ENCODE measurements at regions not wholly inside any gene's neighbourhood (a gene's known extent, or its start where the extent isn't known, plus 50 kb on each side); places are given as distances from the start of the nearest gene placed in this dataset.

DNA sequence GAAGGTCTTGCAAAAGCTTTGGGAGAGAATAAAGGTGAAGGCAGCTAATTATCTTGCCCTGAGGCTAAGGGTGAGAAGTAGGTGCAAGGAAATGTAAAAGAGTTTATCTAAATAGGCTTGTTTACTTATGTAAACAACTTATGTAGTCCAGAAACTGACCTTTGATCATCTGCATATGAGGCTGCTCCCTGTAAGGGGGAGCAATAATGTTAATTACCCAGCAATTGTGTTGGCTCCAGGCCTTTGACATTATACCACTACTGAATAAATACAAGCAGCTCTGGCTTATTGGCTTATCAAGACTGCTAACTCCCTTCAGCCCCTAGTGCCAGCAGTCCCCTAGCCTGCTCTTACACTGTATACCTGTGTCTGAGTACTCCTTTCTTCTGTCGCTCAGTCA lies 303.7 kb upstream of the GNPDA2 start:
- WGBS, 5 donors: 72 to 100% (median 83%) methylated on average over 1 of the region's 1 CpG
- no peaks in the 10 kb centered on the region for H3K27me3 ChIP-seq
- intact Hi-C loops (cut with DNase I; ENCODE audit: low total_unique reads): no loop called here
- no peak overlapping the region for H3K27ac ChIP-seq
- no peaks in the 10 kb centered on the region for H3K9me3 ChIP-seq
- no peak for DNase-seq
- no peak overlapping the region for H3K4me3 ChIP-seq
- H3K36me3 ChIP-seq: no peaks in the 10 kb centered on the region
- no peaks in the 10 kb centered on the region for H3K4me1 ChIP-seq
- TF ChIP-seq POLR2AphosphoS5 (IDR thresholded peaks at IDR 0.05) (no peak), EP300 (IDR thresholded peaks at IDR 0.05) (no peak), CTCF (IDR thresholded peaks at IDR 0.05) (no peak), POLR2A (IDR thresholded peaks at IDR 0.05) (no peak)

DNA sequence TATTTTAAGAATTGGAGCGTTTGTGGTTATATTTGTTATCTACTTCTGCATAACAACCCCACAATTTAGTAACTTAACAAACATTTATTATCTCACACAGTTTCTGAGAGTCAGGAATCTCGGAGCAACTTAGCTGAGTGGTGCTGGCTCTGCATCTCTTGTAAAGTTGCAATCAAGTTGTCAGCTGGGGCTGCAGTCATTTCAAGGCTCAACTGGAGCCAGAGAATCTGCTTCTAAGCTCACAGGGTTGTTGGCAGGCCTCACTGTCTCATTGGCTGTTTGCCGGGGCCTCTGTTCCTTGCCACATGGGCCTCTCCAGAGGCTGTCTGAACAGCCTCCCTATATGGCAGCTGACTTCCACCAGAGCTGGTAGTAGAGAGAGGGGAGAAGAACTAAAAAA lies 281.2 kb upstream of the GNPDA2 start:
- no peaks in the 10 kb centered on the region for H3K9me3 ChIP-seq
- H3K36me3 ChIP-seq: no peaks in the 10 kb centered on the region
- H3K4me3 ChIP-seq: no peak overlapping the region
- no peak for TF ChIP-seq CTCF (IDR thresholded peaks at IDR 0.05)
- no peak for TF ChIP-seq EP300 (IDR thresholded peaks at IDR 0.05)
- TF ChIP-seq POLR2AphosphoS5 (IDR thresholded peaks at IDR 0.05): no peak
- TF ChIP-seq POLR2A (IDR thresholded peaks at IDR 0.05): no peak
- intact Hi-C loops (cut with DNase I; ENCODE audit: low total_unique reads): no loop called here
- 52 to 66% (median 64%) methylated on average over 3 of the region's 3 CpGs for WGBS, 5 donors
- no peaks in the 10 kb centered on the region for H3K4me1 ChIP-seq
- H3K27me3 ChIP-seq: no peaks in the 10 kb centered on the region
- DNase-seq: no peak
- no peak overlapping the region for H3K27ac ChIP-seq

DNA sequence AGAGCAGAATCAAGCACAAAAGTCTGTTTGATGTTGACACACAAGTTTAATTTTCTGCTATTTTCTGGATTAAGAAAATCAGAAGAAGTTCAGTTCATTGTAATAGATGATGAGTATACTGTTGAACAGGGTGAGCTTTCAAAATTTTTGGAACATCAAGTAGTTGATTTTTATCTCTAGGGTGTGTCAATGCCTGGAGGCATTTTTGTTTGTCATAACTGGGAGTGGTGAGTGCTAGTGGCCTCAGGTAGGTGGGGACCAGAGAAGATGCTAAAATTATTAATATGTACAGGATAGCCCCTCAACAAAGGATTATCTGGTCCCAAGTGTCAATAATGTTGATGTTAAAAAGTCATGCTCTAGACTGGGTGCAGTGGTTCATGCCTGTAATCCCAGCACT lies 279.7 kb upstream of the GNPDA2 start:
- intact Hi-C loops (cut with DNase I; ENCODE audit: low total_unique reads): no loop called here
- H3K27ac ChIP-seq: no peak overlapping the region
- H3K9me3 ChIP-seq: no peaks in the 10 kb centered on the region
- TF ChIP-seq POLR2A (IDR thresholded peaks at IDR 0.05) (no peak), CTCF (IDR thresholded peaks at IDR 0.05) (no peak), POLR2AphosphoS5 (IDR thresholded peaks at IDR 0.05) (no peak), EP300 (IDR thresholded peaks at IDR 0.05) (no peak)
- no peak overlapping the region for H3K4me3 ChIP-seq
- no peaks in the 10 kb centered on the region for H3K27me3 ChIP-seq
- no peak for DNase-seq
- H3K4me1 ChIP-seq: no peaks in the 10 kb centered on the region
- H3K36me3 ChIP-seq: no peaks in the 10 kb centered on the region

- no peak for TF ChIP-seq POLR2AphosphoS5 (IDR thresholded peaks at IDR 0.05)
- no peaks in the 10 kb centered on the region for H3K36me3 ChIP-seq
- no peaks in the 10 kb centered on the region for H3K9me3 ChIP-seq
- intact Hi-C loops (cut with DNase I; ENCODE audit: low total_unique reads): no loop called here
- DNase-seq: no peak
- H3K4me1 ChIP-seq: no peaks in the 10 kb centered on the region
- 45 to 52% (median 47%) methylated on average over 4 of the region's 4 CpGs for WGBS, 5 donors
- H3K27ac ChIP-seq: no peak overlapping the region
- no peak overlapping the region for H3K4me3 ChIP-seq
- H3K27me3 ChIP-seq: no peaks in the 10 kb centered on the region
These were observed 278.6 kb upstream of the GNPDA2 start for GRCh38 chr4:45004847-45005565.

- no peak for DNase-seq
- no peaks in the 10 kb centered on the region for H3K4me1 ChIP-seq
- H3K4me3 ChIP-seq: no peak overlapping the region
- TF ChIP-seq POLR2A (IDR thresholded peaks at IDR 0.05) (no peak), EP300 (IDR thresholded peaks at IDR 0.05) (no peak), CTCF (IDR thresholded peaks at IDR 0.05) (no peak), POLR2AphosphoS5 (IDR thresholded peaks at IDR 0.05) (no peak)
- H3K27ac ChIP-seq: no peak overlapping the region
- no peaks in the 10 kb centered on the region for H3K36me3 ChIP-seq
- H3K9me3 ChIP-seq: no peaks in the 10 kb centered on the region
- WGBS, 5 donors: 62 to 79% (median 70%) methylated on average over 2 of the region's 2 CpGs
- H3K27me3 ChIP-seq: no peaks in the 10 kb centered on the region
- intact Hi-C loops (cut with DNase I; ENCODE audit: low total_unique reads): no loop called here
These were observed 278.0 kb upstream of the GNPDA2 start for GRCh38 chr4:45004326-45004725.

Data from stomach (tissue), 8 donors.